ENCODE measurements at regions not wholly inside any gene's neighbourhood (a gene's known extent, or its start where the extent isn't known, plus 50 kb on each side); places are given as distances from the start of the nearest gene placed in this dataset.
"Not testable (repeated sequence)": the region's sequence is repeated elsewhere in the genome, so short reads cannot be mapped to it uniquely, and the experiment has no call there.

GRCh38 chr3:187473778-187474406 lies 105.7 kb downstream of the RTP4 start:
- Mint-ChIP-seq H3K27ac (ENCODE audit: unreplicated experiment) (no peak overlapping the region), H3K27me3 (ENCODE audit: insufficient read depth, unreplicated experiment) (peaks cover 6% of the 10 kb centered on the region), H3K4me1 (ENCODE audit: low read depth, unreplicated experiment) (no peaks in the 10 kb centered on the region), H3K4me3 (ENCODE audit: unreplicated experiment) (no peak overlapping the region), H3K9me3 (ENCODE audit: unreplicated experiment) (peaks cover 32% of the 10 kb centered on the region), H3K36me3 (ENCODE audit: insufficient read depth, unreplicated experiment) (no peaks in the 10 kb centered on the region)
- intact Hi-C loops (cut with micrococcal nuclease; ENCODE audit: unreplicated experiment) = no loop called here
- ChIA-PET POLR2A (no interaction called here), CTCF (no interaction called here)
- TF ChIP-seq, protein P1, sequence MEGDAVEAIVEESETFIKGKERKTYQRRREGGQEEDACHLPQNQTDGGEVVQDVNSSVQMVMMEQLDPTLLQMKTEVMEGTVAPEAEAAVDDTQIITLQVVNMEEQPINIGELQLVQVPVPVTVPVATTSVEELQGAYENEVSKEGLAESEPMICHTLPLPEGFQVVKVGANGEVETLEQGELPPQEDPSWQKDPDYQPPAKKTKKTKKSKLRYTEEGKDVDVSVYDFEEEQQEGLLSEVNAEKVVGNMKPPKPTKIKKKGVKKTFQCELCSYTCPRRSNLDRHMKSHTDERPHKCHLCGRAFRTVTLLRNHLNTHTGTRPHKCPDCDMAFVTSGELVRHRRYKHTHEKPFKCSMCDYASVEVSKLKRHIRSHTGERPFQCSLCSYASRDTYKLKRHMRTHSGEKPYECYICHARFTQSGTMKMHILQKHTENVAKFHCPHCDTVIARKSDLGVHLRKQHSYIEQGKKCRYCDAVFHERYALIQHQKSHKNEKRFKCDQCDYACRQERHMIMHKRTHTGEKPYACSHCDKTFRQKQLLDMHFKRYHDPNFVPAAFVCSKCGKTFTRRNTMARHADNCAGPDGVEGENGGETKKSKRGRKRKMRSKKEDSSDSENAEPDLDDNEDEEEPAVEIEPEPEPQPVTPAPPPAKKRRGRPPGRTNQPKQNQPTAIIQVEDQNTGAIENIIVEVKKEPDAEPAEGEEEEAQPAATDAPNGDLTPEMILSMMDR (IDR thresholded peaks at IDR 0.05; ENCODE audit: insufficient read depth in 1 of 2, low read depth in 1 of 2, low read length in 1 of 2, severe bottlenecking in 1 of 2, unreplicated experiment in 1 of 2) = no peak
- H3K9me3 ChIP-seq = peaks cover 27% of the 10 kb centered on the region
- no peaks in the 10 kb centered on the region for H3K36me3 ChIP-seq (ENCODE audit: control insufficient read depth, insufficient read depth, low read length)
- no peaks in the 10 kb centered on the region for H3K27me3 ChIP-seq (replicated peaks; ENCODE audit: control insufficient read depth, insufficient read depth, low read length)
- H3K4me3 ChIP-seq (ENCODE audit: low read depth, low read length) = no peak overlapping the region
- DNase-seq = no peak
- H3K4me1 ChIP-seq = no peaks in the 10 kb centered on the region
- BruUV-seq (replicated peaks) = no TSS peak

DNA sequence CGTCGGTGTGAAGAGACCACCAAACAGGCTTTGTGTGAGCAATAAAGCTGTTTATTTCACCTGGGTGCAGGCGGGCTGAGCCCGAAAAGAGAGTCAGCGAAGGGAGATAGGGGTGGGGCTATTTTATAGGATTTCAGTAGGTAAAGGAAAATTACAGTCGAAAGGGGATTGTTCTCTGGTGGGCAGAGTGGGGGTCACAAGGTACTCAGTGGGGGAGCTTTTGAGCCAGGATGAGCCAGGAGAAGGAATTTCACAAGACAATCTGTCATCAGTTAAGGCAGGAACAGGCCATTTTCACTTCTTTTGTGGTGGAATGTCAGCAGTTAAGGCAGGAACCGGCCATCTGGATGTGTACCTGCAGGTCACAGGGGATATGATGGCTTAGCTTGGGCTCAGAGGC lies 98.1 kb downstream of the RTP4 start:
- H3K9me3 ChIP-seq; H3K27me3 ChIP-seq (replicated peaks; ENCODE audit: control insufficient read depth, insufficient read depth, low read length); H3K4me3 ChIP-seq (ENCODE audit: low read depth, low read length); H3K27me3 Mint-ChIP-seq (ENCODE audit: insufficient read depth, unreplicated experiment); H3K4me3 Mint-ChIP-seq (ENCODE audit: unreplicated experiment); H3K36me3 ChIP-seq (ENCODE audit: control insufficient read depth, insufficient read depth, low read length); BruUV-seq (replicated peaks); DNase-seq; intact Hi-C loops (cut with micrococcal nuclease; ENCODE audit: unreplicated experiment); POLR2A ChIA-PET; H3K36me3 Mint-ChIP-seq (ENCODE audit: insufficient read depth, unreplicated experiment); H3K4me1 ChIP-seq; H3K27ac Mint-ChIP-seq (ENCODE audit: unreplicated experiment); CTCF ChIA-PET; H3K4me1 Mint-ChIP-seq (ENCODE audit: low read depth, unreplicated experiment): not testable (repeated sequence)
- peaks cover 31% of the 10 kb centered on the region for H3K9me3 Mint-ChIP-seq (ENCODE audit: unreplicated experiment)

DNA sequence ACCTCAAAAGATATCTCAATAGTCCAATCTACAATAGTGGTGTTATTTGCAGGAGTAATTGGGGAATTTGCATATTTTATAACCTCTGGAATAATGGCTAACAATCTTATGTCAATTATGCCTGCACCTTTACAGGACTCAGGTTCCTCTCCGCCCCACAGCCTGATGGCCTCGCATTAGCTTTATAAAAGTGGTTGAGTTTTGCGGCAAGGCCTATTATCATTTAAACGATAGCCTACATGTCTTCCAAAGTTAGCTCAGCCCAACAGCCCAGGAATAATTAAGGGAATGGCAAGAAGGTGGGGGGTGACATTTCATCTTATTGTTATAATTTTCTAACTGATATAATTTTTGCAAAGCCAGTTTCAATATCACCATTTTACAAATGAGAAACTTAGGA lies 97.3 kb downstream of the RTP4 start:
- TF ChIP-seq, protein P1 (IDR thresholded peaks at IDR 0.05; ENCODE audit: insufficient read depth in 1 of 2, low read depth in 1 of 2, low read length in 1 of 2, severe bottlenecking in 1 of 2, unreplicated experiment in 1 of 2) = no peak
- no peak overlapping the region for H3K27ac Mint-ChIP-seq (ENCODE audit: unreplicated experiment)
- intact Hi-C loops (cut with micrococcal nuclease; ENCODE audit: unreplicated experiment) = no loop called here
- H3K4me3 Mint-ChIP-seq (ENCODE audit: unreplicated experiment) = no peak overlapping the region
- ChIA-PET POLR2A (no interaction called here), CTCF (no interaction called here)
- peaks cover 6% of the 10 kb centered on the region for H3K27me3 Mint-ChIP-seq (ENCODE audit: insufficient read depth, unreplicated experiment)
- no peaks in the 10 kb centered on the region for H3K4me1 ChIP-seq
- no TSS peak for BruUV-seq (replicated peaks)
- DNase-seq = no peak
- H3K4me3 ChIP-seq (ENCODE audit: low read depth, low read length) = no peak overlapping the region
- H3K9me3 Mint-ChIP-seq (ENCODE audit: unreplicated experiment) = peaks cover 23% of the 10 kb centered on the region
- no peaks in the 10 kb centered on the region for H3K4me1 Mint-ChIP-seq (ENCODE audit: low read depth, unreplicated experiment)
- no peaks in the 10 kb centered on the region for H3K36me3 Mint-ChIP-seq (ENCODE audit: insufficient read depth, unreplicated experiment)
- H3K27me3 ChIP-seq (replicated peaks; ENCODE audit: control insufficient read depth, insufficient read depth, low read length) = no peaks in the 10 kb centered on the region
- no peaks in the 10 kb centered on the region for H3K36me3 ChIP-seq (ENCODE audit: control insufficient read depth, insufficient read depth, low read length)
- H3K9me3 ChIP-seq = no peaks in the 10 kb centered on the region

GRCh38 chr3:187464682-187465081 lies 96.5 kb downstream of the RTP4 start:
- H3K27ac Mint-ChIP-seq (ENCODE audit: unreplicated experiment) = no peak overlapping the region
- no peaks in the 10 kb centered on the region for H3K4me1 ChIP-seq
- BruUV-seq (replicated peaks) = no TSS peak
- no peaks in the 10 kb centered on the region for H3K27me3 ChIP-seq (replicated peaks; ENCODE audit: control insufficient read depth, insufficient read depth, low read length)
- H3K4me3 ChIP-seq (ENCODE audit: low read depth, low read length) = no peak overlapping the region
- peaks cover 14% of the 10 kb centered on the region for H3K9me3 Mint-ChIP-seq (ENCODE audit: unreplicated experiment)
- H3K36me3 ChIP-seq (ENCODE audit: control insufficient read depth, insufficient read depth, low read length) = no peaks in the 10 kb centered on the region
- DNase-seq = no peak
- H3K36me3 Mint-ChIP-seq (ENCODE audit: insufficient read depth, unreplicated experiment) = no peaks in the 10 kb centered on the region
- ChIA-PET CTCF (no interaction called here), POLR2A (no interaction called here)
- TF ChIP-seq, protein P1 (IDR thresholded peaks at IDR 0.05; ENCODE audit: insufficient read depth in 1 of 2, low read depth in 1 of 2, low read length in 1 of 2, severe bottlenecking in 1 of 2, unreplicated experiment in 1 of 2) = no peak
- no peaks in the 10 kb centered on the region for H3K9me3 ChIP-seq
- intact Hi-C loops (cut with micrococcal nuclease; ENCODE audit: unreplicated experiment) = no loop called here
- peaks cover 4% of the 10 kb centered on the region for H3K27me3 Mint-ChIP-seq (ENCODE audit: insufficient read depth, unreplicated experiment)
- no peaks in the 10 kb centered on the region for H3K4me1 Mint-ChIP-seq (ENCODE audit: low read depth, unreplicated experiment)
- H3K4me3 Mint-ChIP-seq (ENCODE audit: unreplicated experiment) = no peak overlapping the region
